GM18858 (cell line): ENCODE measurements at regions not wholly inside any gene's neighbourhood (a gene's known extent, or its start where the extent isn't known, plus 50 kb on each side); places are given as distances from the start of the nearest gene placed in this dataset.

Source experiments
- ATAC-seq: cut with Tn5 transposase; IDR thresholded peaks from one replicate; pipeline ENCODE4 v1.9.1; 2021; ENCODE audit not compliant: unreplicated experiment

GRCh38 chr3:66744521-66744920 is 243.7 kb upstream of the LRIG1 start:
- no peak for ATAC-seq

- ATAC-seq, result no peak
These were observed 244.2 kb upstream of the LRIG1 start for GRCh38 chr3:66744986-66745385.

DNA sequence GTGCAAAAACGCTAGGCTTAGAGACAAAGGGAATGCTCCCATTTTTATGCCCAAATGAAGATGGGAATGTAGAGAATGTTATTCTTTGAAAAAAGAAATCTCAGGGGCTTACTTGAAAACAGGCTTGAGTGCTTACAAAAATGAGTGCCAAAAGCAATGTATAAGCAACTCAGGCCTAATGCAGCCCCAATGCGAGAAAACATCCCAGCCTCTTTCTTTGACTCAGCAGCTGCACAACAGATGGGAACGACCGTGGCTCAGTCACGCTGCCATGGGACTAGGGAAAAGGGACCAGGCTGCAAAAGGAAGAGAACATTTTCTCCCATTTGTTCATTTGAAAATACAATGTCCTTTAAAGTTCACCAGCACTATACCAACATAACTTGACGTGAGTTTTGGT is 246.4 kb upstream of the LRIG1 start:
- no peak for ATAC-seq

GRCh38 chr3:66747696-66748095 is 246.9 kb upstream of the LRIG1 start:
- ATAC-seq, result no peak

- ATAC-seq, result no peak
These were observed 247.5 kb upstream of the LRIG1 start for GRCh38 chr3:66748175-66748876.

DNA sequence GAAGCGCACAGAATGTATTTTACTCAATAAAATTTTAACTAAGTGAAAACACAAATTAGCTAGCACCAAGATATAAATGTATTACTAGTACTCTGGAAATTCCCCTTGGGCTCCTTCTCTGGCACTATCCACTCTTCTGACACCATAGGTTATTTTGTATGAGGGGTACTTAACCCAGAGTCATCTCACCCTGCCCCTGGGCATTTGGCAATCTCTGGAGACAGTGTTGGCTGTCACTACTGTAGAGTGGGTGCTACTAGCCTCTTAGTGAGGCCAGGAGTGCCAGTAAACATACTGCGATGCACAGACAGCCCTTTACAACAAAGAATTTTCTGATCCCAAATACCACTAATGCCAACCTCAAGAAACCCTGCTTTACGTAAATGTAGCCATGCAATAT is 246.3 kb upstream of the KBTBD8 start:
- no peak for ATAC-seq

DNA sequence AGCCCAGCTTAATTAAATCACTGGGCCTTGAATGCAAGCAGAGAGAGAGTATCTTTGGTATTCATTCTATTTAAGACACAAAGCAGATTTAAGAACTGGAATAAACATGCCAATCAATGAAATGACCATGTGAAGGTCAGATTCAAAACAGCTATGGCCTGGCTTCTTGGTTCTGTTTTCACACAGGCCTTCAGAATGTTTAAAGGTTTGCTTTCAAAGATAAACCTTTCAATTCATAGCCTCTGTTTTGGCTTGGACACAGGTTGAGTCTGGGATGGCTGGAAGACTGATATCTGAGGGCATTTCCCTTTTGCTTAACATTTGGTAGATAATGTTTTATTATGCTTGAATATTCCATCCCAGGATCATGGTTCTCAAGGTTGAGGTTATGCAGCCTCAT is 244.4 kb upstream of the KBTBD8 start:
- ATAC-seq, result no peak

DNA sequence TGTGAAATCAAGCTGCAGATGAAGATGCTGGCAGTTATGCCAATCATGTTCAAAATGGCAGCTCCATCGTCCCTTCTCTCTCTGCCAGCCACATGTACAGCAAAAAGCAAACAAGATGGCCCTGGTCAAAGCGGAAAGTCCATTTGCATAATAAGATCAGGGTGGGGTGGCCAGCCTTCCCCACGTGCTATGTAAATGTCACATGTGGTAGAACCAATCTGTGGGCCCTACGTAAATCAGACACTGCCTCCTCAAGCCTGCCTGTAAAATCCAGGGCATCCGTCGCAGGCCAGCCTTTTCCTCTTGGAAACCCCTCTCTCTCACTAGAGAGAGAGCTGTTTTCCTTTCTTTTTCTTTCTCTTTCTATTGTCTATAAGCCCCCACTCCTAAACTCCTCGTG is 243.5 kb upstream of the KBTBD8 start:
- ATAC-seq, result no peak

DNA sequence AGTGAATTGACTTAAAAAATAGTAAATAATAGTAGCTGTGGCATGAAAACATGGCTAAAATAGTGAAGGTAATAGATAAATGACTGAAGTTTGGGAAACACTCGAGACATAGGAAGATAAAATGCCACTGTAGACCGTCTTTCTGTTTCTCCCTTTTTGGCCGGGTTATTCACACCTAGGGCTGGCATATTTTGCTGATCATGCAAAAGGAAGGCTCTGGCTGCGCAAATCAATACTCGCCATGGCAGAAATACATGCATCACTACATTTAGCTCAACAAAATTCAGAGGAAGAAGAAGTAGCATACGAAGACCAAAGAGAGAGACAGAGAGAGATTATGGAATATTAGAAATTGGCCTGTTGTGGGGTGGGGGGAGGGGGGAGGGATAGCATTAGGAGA is 242.2 kb upstream of the KBTBD8 start:
- no peak for ATAC-seq

DNA sequence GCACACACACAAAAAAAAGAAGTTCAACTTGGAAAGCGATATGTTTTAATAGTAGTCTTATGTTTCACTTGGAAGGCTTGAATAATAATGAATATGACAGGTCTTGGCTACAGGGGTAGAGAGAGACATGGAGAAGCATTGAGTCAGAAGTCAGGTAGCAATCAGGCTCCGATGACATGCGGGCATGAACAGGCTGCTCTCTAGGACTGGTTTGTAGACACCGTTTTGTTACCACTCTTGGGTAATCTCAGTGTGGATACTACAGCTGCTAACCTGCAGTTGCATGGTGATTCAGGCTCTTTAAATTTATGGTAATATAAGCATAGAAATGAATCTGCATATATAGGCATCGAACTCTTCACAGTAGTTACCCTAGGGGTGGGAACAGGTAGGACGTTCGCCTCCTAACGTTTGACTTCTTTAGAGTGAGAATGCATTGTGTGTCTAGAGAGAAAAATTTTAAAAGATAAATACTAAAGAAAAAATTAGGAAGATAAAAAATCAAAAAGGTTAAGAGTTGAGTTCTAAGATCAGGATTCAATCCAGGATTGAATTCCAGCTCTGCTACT is 241.6 kb upstream of the KBTBD8 start:
- ATAC-seq, result no peak

- no peak for ATAC-seq
These were observed 236.9 kb upstream of the KBTBD8 start for GRCh38 chr3:66761093-66761780.

GRCh38 chr3:66762916-66763693 is 235.0 kb upstream of the KBTBD8 start:
- ATAC-seq, result no peak

DNA sequence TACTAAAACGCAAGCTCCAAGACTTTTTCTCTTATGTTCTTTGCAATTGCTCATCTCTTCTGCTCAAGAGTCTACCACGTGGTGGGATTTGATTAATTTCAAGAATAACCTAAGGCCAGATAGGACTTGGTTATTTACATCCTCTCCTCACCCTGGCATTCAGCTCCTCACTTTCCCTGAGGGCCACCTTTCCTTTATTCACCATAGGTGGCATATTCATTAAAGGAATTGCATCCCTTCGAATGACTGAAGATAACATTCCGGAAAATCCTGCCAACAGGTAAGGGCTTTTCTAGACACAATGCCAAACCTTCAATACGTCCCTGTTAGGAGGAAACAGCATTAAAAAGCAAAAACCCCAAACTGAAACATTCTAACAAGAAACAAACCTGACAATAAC is 220.0 kb upstream of the KBTBD8 start:
- ATAC-seq, result no peak

GRCh38 chr3:66778777-66779176 is 219.3 kb upstream of the KBTBD8 start:
- no peak for ATAC-seq

GRCh38 chr3:66785191-66785909 is 212.8 kb upstream of the KBTBD8 start:
- ATAC-seq, result no peak

DNA sequence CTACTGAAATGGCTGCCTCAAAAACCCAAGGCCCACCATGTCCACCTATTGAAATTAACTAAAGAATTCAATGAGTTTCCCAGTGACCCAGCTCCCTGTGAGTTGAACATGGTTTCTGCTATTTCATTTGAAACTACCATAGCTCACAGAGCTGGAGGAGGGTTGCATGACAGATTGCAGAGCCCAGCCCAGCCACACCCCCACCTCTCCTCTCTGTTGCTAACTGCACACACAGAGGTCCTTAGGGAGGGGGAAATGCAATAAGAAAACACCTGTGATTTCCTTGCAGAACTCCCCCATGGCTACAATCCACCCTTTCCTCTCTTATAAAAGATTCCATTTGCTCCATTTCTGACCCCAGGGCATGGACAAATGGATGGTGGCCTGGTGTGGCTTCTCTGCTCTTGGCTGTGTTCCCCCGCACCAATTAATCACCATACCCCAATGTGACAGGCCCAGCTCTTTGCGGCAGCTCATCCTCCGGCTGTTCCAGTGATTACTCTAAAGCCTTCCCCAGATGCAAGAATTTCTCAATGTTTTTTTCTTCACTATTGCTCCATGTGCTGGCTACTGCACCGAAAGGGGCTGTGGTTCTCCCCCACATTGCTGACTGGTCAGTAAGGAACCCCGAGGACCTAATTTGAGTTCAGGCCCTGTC is 208.4 kb upstream of the KBTBD8 start:
- no peak for ATAC-seq

- ATAC-seq, result no peak
These were observed 206.0 kb upstream of the KBTBD8 start for GRCh38 chr3:66792086-66792485.

DNA sequence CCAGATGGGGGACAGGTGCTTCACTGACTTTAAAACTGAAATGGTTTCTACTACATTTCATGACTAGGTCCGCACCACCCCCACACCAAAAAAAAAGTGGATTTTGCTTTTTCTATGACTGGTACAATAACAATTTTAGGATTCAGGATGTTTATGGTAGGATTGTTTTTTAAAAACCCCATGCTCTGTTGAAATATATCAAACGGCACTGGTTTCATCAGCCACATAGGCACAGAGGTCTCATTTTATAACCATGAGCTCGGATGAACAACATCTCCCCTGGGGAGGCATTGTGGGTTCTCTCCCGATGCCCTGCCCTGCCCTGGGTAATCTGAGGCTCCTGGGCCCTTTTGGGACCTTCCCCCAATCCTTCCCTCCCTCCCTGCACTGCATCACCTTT is 202.7 kb upstream of the KBTBD8 start:
- ATAC-seq, result no peak

DNA sequence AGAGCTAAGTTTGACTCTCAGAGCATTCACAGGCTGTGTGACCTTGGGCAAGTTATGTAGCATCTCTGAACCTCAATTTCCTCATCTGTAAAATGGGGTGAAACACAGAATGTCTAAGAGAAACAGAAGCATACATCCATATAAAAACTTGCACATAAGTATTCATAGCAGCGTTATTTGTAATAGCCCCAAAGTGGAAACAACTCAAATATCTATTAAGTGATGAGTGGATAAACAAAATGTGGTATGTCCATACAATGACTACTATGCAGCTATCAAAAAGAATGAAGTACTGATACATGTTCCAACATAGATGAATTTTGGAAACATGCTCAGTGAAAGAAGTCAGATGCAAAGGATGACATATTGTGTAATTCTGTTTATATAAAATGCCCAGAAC is 201.8 kb upstream of the KBTBD8 start:
- ATAC-seq, result no peak

- no peak for ATAC-seq
These were observed 200.1 kb upstream of the KBTBD8 start for GRCh38 chr3:66797889-66798560.
